ENCODE measurements at regions not wholly inside any gene's neighbourhood (a gene's known extent, or its start where the extent isn't known, plus 50 kb on each side); places are given as distances from the start of the nearest gene placed in this dataset.

- H3K36me3 ChIP-seq (ENCODE audit: insufficient read depth, low read length), result no peaks in the 10 kb centered on the region
- H3K27me3 ChIP-seq (ENCODE audit: control insufficient read depth, insufficient read depth, low read length), result peaks cover 3% of the 10 kb centered on the region
- no peaks in the 10 kb centered on the region for H3K4me1 ChIP-seq (ENCODE audit: control insufficient read depth, insufficient read depth, low read length)
- H3K4me3 ChIP-seq (ENCODE audit: low read length), result no peak overlapping the region
- no peak overlapping the region for H3K4me2 ChIP-seq (ENCODE audit: low read length)
- H3K9ac ChIP-seq (ENCODE audit: low read depth, low read length), result no peak overlapping the region
- no peaks in the 10 kb centered on the region for H3K9me3 ChIP-seq (replicated peaks; ENCODE audit: low read length)
Observed at GRCh38 chr2:21268878-21269224, 145.1 kb downstream of the TDRD15 start.

GRCh38 chr2:21269382-21269781 lies 145.6 kb downstream of the TDRD15 start:
- Histone ChIP-seq H3K4me2 (ENCODE audit: low read length) (no peak overlapping the region), H3K4me1 (ENCODE audit: control insufficient read depth, insufficient read depth, low read length) (no peaks in the 10 kb centered on the region), H3K36me3 (ENCODE audit: insufficient read depth, low read length) (no peaks in the 10 kb centered on the region)

GRCh38 chr2:21270083-21270491 lies 146.3 kb downstream of the TDRD15 start:
- H3K4me3 ChIP-seq (ENCODE audit: low read length), result no peak overlapping the region
- H3K4me2 ChIP-seq (ENCODE audit: low read length), result no peak overlapping the region
- H3K9me3 ChIP-seq (replicated peaks; ENCODE audit: low read length), result no peaks in the 10 kb centered on the region
- no peaks in the 10 kb centered on the region for H3K4me1 ChIP-seq (ENCODE audit: control insufficient read depth, insufficient read depth, low read length)
- no peaks in the 10 kb centered on the region for H3K36me3 ChIP-seq (ENCODE audit: insufficient read depth, low read length)
- H3K9ac ChIP-seq (ENCODE audit: low read depth, low read length), result no peak overlapping the region
- peaks cover 3% of the 10 kb centered on the region for H3K27me3 ChIP-seq (ENCODE audit: control insufficient read depth, insufficient read depth, low read length)

More at GRCh38 chr2:21269382-21269781, 145.6 kb downstream of the TDRD15 start:
- H3K9ac ChIP-seq (ENCODE audit: low read depth, low read length), result no peak overlapping the region
- no peaks in the 10 kb centered on the region for H3K9me3 ChIP-seq (replicated peaks; ENCODE audit: low read length)
- H3K4me3 ChIP-seq (ENCODE audit: low read length), result no peak overlapping the region
- peaks cover 3% of the 10 kb centered on the region for H3K27me3 ChIP-seq (ENCODE audit: control insufficient read depth, insufficient read depth, low read length)

GRCh38 chr2:21270708-21271122 lies 146.9 kb downstream of the TDRD15 start:
- Histone ChIP-seq H3K9ac (ENCODE audit: low read depth, low read length) (no peak overlapping the region), H3K4me3 (ENCODE audit: low read length) (no peak overlapping the region), H3K36me3 (ENCODE audit: insufficient read depth, low read length) (no peaks in the 10 kb centered on the region), H3K4me2 (ENCODE audit: low read length) (no peak overlapping the region), H3K27me3 (ENCODE audit: control insufficient read depth, insufficient read depth, low read length) (peaks cover 3% of the 10 kb centered on the region), H3K9me3 (replicated peaks; ENCODE audit: low read length) (no peaks in the 10 kb centered on the region), H3K4me1 (ENCODE audit: control insufficient read depth, insufficient read depth, low read length) (no peaks in the 10 kb centered on the region)

GRCh38 chr2:21276163-21276562 lies 152.4 kb downstream of the TDRD15 start:
- Histone ChIP-seq H3K4me2 (ENCODE audit: low read length) (no peak overlapping the region), H3K36me3 (ENCODE audit: insufficient read depth, low read length) (no peaks in the 10 kb centered on the region), H3K9ac (ENCODE audit: low read depth, low read length) (no peak overlapping the region), H3K9me3 (replicated peaks; ENCODE audit: low read length) (no peaks in the 10 kb centered on the region), H3K27me3 (ENCODE audit: control insufficient read depth, insufficient read depth, low read length) (no peaks in the 10 kb centered on the region), H3K4me3 (ENCODE audit: low read length) (no peak overlapping the region), H3K4me1 (ENCODE audit: control insufficient read depth, insufficient read depth, low read length) (no peaks in the 10 kb centered on the region)

GRCh38 chr2:21277068-21278056 lies 153.6 kb downstream of the TDRD15 start:
- no peaks in the 10 kb centered on the region for H3K4me1 ChIP-seq (ENCODE audit: control insufficient read depth, insufficient read depth, low read length)

GRCh38 chr2:21279525-21279924 lies 155.8 kb downstream of the TDRD15 start:
- H3K27me3 ChIP-seq (ENCODE audit: control insufficient read depth, insufficient read depth, low read length), result no peaks in the 10 kb centered on the region
- H3K9ac ChIP-seq (ENCODE audit: low read depth, low read length), result no peak overlapping the region
- H3K9me3 ChIP-seq (replicated peaks; ENCODE audit: low read length), result no peaks in the 10 kb centered on the region
- H3K36me3 ChIP-seq (ENCODE audit: insufficient read depth, low read length), result no peaks in the 10 kb centered on the region
- no peak overlapping the region for H3K4me2 ChIP-seq (ENCODE audit: low read length)
- no peak overlapping the region for H3K4me3 ChIP-seq (ENCODE audit: low read length)
- no peaks in the 10 kb centered on the region for H3K4me1 ChIP-seq (ENCODE audit: control insufficient read depth, insufficient read depth, low read length)

More at GRCh38 chr2:21277068-21278056, 153.6 kb downstream of the TDRD15 start:
- Histone ChIP-seq H3K4me2 (ENCODE audit: low read length) (no peak overlapping the region), H3K9ac (ENCODE audit: low read depth, low read length) (no peak overlapping the region), H3K27me3 (ENCODE audit: control insufficient read depth, insufficient read depth, low read length) (no peaks in the 10 kb centered on the region), H3K9me3 (replicated peaks; ENCODE audit: low read length) (no peaks in the 10 kb centered on the region), H3K4me3 (ENCODE audit: low read length) (no peak overlapping the region), H3K36me3 (ENCODE audit: insufficient read depth, low read length) (no peaks in the 10 kb centered on the region)

GRCh38 chr2:21280793-21281192 lies 157.0 kb downstream of the TDRD15 start:
- Histone ChIP-seq H3K27me3 (ENCODE audit: control insufficient read depth, insufficient read depth, low read length) (no peaks in the 10 kb centered on the region), H3K4me3 (ENCODE audit: low read length) (no peak overlapping the region), H3K4me1 (ENCODE audit: control insufficient read depth, insufficient read depth, low read length) (no peaks in the 10 kb centered on the region)

GRCh38 chr2:21281384-21281783 lies 157.6 kb downstream of the TDRD15 start:
- Histone ChIP-seq H3K9ac (ENCODE audit: low read depth, low read length) (no peak overlapping the region), H3K4me3 (ENCODE audit: low read length) (no peak overlapping the region), H3K4me2 (ENCODE audit: low read length) (no peak overlapping the region), H3K36me3 (ENCODE audit: insufficient read depth, low read length) (no peaks in the 10 kb centered on the region), H3K4me1 (ENCODE audit: control insufficient read depth, insufficient read depth, low read length) (no peaks in the 10 kb centered on the region), H3K27me3 (ENCODE audit: control insufficient read depth, insufficient read depth, low read length) (no peaks in the 10 kb centered on the region), H3K9me3 (replicated peaks; ENCODE audit: low read length) (no peaks in the 10 kb centered on the region)

More at GRCh38 chr2:21280793-21281192, 157.0 kb downstream of the TDRD15 start:
- Histone ChIP-seq H3K9ac (ENCODE audit: low read depth, low read length) (no peak overlapping the region), H3K9me3 (replicated peaks; ENCODE audit: low read length) (no peaks in the 10 kb centered on the region), H3K4me2 (ENCODE audit: low read length) (no peak overlapping the region), H3K36me3 (ENCODE audit: insufficient read depth, low read length) (no peaks in the 10 kb centered on the region)

- H3K36me3 ChIP-seq (ENCODE audit: insufficient read depth, low read length), result no peaks in the 10 kb centered on the region
- no peaks in the 10 kb centered on the region for H3K4me1 ChIP-seq (ENCODE audit: control insufficient read depth, insufficient read depth, low read length)
- no peak overlapping the region for H3K9ac ChIP-seq (ENCODE audit: low read depth, low read length)
- no peak overlapping the region for H3K4me2 ChIP-seq (ENCODE audit: low read length)
- no peak overlapping the region for H3K4me3 ChIP-seq (ENCODE audit: low read length)
- no peaks in the 10 kb centered on the region for H3K27me3 ChIP-seq (ENCODE audit: control insufficient read depth, insufficient read depth, low read length)
- H3K9me3 ChIP-seq (replicated peaks; ENCODE audit: low read length), result no peaks in the 10 kb centered on the region
Observed at GRCh38 chr2:21281791-21282514, 158.2 kb downstream of the TDRD15 start.

- no peak overlapping the region for H3K4me3 ChIP-seq (ENCODE audit: low read length)
- H3K27me3 ChIP-seq (ENCODE audit: control insufficient read depth, insufficient read depth, low read length), result no peaks in the 10 kb centered on the region
- no peaks in the 10 kb centered on the region for H3K4me1 ChIP-seq (ENCODE audit: control insufficient read depth, insufficient read depth, low read length)
- no peak overlapping the region for H3K4me2 ChIP-seq (ENCODE audit: low read length)
- no peaks in the 10 kb centered on the region for H3K9me3 ChIP-seq (replicated peaks; ENCODE audit: low read length)
- no peaks in the 10 kb centered on the region for H3K36me3 ChIP-seq (ENCODE audit: insufficient read depth, low read length)
- no peak overlapping the region for H3K9ac ChIP-seq (ENCODE audit: low read depth, low read length)
Observed at GRCh38 chr2:21282515-21282898, 158.7 kb downstream of the TDRD15 start.

All from skeletal muscle satellite cell (primary cell).